HG02870 (cell line): ENCODE measurements at regions not wholly inside any gene's neighbourhood (a gene's known extent, or its start where the extent isn't known, plus 50 kb on each side); places are given as distances from the start of the nearest gene placed in this dataset.

ENCODE experiments used
- ATAC-seq: cut with Tn5 transposase; IDR thresholded peaks from one replicate; pipeline ENCODE4 v1.9.1; 2021; ENCODE audit warnings: mild to moderate bottlenecking, moderate library complexity; ENCODE audit not compliant: unreplicated experiment

GRCh38 chr3:188026191-188026968 is 127.6 kb upstream of the LPP start:
- no peak for ATAC-seq

- ATAC-seq, result no peak
Measured at GRCh38 chr3:188031121-188031520, 122.8 kb upstream of the LPP start.

- ATAC-seq, result no peak
Measured at GRCh38 chr3:188034989-188035388, 119.0 kb upstream of the LPP start.

- no peak for ATAC-seq
Measured at GRCh38 chr3:188036375-188037194, 117.4 kb upstream of the LPP start.

GRCh38 chr3:188037195-188037718 is 116.7 kb upstream of the LPP start:
- no peak for ATAC-seq

- ATAC-seq, result no peak
Measured at GRCh38 chr3:188037965-188038581, 115.9 kb upstream of the LPP start.

- ATAC-seq, result no peak
Measured at GRCh38 chr3:188041193-188041592, 112.8 kb upstream of the LPP start.

- ATAC-seq, result no peak
Measured at GRCh38 chr3:188041895-188042294, 112.1 kb upstream of the LPP start.

GRCh38 chr3:188042466-188042865 is 111.5 kb upstream of the LPP start:
- no peak for ATAC-seq

GRCh38 chr3:188043891-188044290 is 110.1 kb upstream of the LPP start:
- no peak for ATAC-seq

- no peak for ATAC-seq
Measured at GRCh38 chr3:188046561-188047211, 107.3 kb upstream of the LPP start.

- ATAC-seq, result no peak
Measured at GRCh38 chr3:188047536-188047935, 106.4 kb upstream of the LPP start.

GRCh38 chr3:188049606-188050530 is 104.1 kb upstream of the LPP start:
- no peak for ATAC-seq

GRCh38 chr3:188051801-188052168 is 102.2 kb upstream of the LPP start:
- no peak for ATAC-seq

- ATAC-seq, result no peak
Measured at GRCh38 chr3:188052169-188053035, 101.6 kb upstream of the LPP start.

- no peak for ATAC-seq
Measured at GRCh38 chr3:188053036-188053340, 101.0 kb upstream of the LPP start.

- no peak for ATAC-seq
Measured at GRCh38 chr3:188053710-188054380, 100.1 kb upstream of the LPP start.

GRCh38 chr3:188054541-188054940 is 99.4 kb upstream of the LPP start:
- ATAC-seq, result no peak

- ATAC-seq, result no peak
Measured at GRCh38 chr3:188055388-188055787, 98.6 kb upstream of the LPP start.
